Keratinocyte (primary cell): ENCODE measurements at regions not wholly inside any gene's neighbourhood (a gene's known extent, or its start where the extent isn't known, plus 50 kb on each side); places are given as distances from the start of the nearest gene placed in this dataset.

Experiments
- DNase-seq: peaks from one replicate; pipeline ENCODE4 v3.0.0-alpha.2; 2011; ENCODE audit warnings: low read depth, missing footprints, low spot score
- FAIRE-seq: peaks from 2 replicates; lab custom pipeline; 2011; peaks lifted over from hg19 to GRCh38; lab: Jason Lieb, UNC
- H2AFZ ChIP-seq: 2 replicates; pipeline ENCODE4 v1.6.0; 2012; ENCODE audit warnings: low read length, control low read depth, inconsistent platforms; ENCODE audit not compliant: control insufficient read depth
- H3K27ac ChIP-seq: 2 replicates; pipeline ENCODE4 v1.5.1; 2011; ENCODE audit warnings: low read length; ENCODE audit not compliant: control insufficient read depth, insufficient read depth
- H3K27me3 ChIP-seq: 3 replicates; pipeline ENCODE4 v1.6.0; 2011; ENCODE audit warnings: low read length; ENCODE audit not compliant: control insufficient read depth, insufficient read depth; ENCODE audit errors: extremely low read depth
- H3K36me3 ChIP-seq, 2 experiments: 2 replicates in 1 of 2; 3 replicates in 1 of 2; pipeline ENCODE4 v1.5.1; 2011; ENCODE audit warnings: low read length in 2 of 2, mild to moderate bottlenecking in 1 of 2; ENCODE audit not compliant: control insufficient read depth in 2 of 2, insufficient read depth in 2 of 2; ENCODE audit errors: extremely low read depth in 1 of 2
- H3K4me1 ChIP-seq: 3 replicates; pipeline ENCODE4 v1.5.1; 2011; ENCODE audit warnings: low read length; ENCODE audit not compliant: control insufficient read depth, insufficient read depth; ENCODE audit errors: extremely low read depth
- H3K4me2 ChIP-seq: 3 replicates; pipeline ENCODE4 v1.6.0; 2011; ENCODE audit warnings: low read depth, low read length; ENCODE audit not compliant: control insufficient read depth, insufficient read depth; ENCODE audit errors: extremely low read depth
- H3K4me3 ChIP-seq, 3 experiments: fragments of 200-600 bp in 1 of 3; sonication (generic) in 1 of 3; 2 replicates in 2 of 3; 3 replicates in 1 of 3; pipeline ENCODE4 v1.5.1; 2011 to 2016; ENCODE audit warnings: low read length in 3 of 3, mild to moderate bottlenecking in 3 of 3, control low read depth in 2 of 3, inconsistent platforms in 1 of 3, low read depth in 1 of 3, mixed read lengths in 1 of 3, mixed run types in 1 of 3, moderate library complexity in 1 of 3; ENCODE audit not compliant: control insufficient read depth in 2 of 3, insufficient read depth in 2 of 3; ENCODE audit errors: extremely low read depth in 1 of 3
- H3K79me2 ChIP-seq: 2 replicates; pipeline ENCODE4 v1.6.0; 2012; ENCODE audit warnings: low read length; ENCODE audit not compliant: control insufficient read depth, insufficient read depth
- H3K9ac ChIP-seq: 3 replicates; pipeline ENCODE4 v1.6.0; 2011; ENCODE audit warnings: low read length; ENCODE audit not compliant: control insufficient read depth, insufficient read depth; ENCODE audit errors: extremely low read depth
- H3K9me1 ChIP-seq: 3 replicates; pipeline ENCODE4 v1.6.0; 2011; ENCODE audit warnings: low read length; ENCODE audit not compliant: control insufficient read depth, insufficient read depth; ENCODE audit errors: extremely low read depth
- H3K9me3 ChIP-seq: 2 replicates; pipeline ENCODE4 v1.5.1; 2012; ENCODE audit warnings: low read depth, low read length; ENCODE audit not compliant: control insufficient read depth
- H4K20me1 ChIP-seq: 3 replicates; pipeline ENCODE4 v1.6.0; 2011; ENCODE audit warnings: low read length; ENCODE audit not compliant: control insufficient read depth, insufficient read depth; ENCODE audit errors: extremely low read depth
- CTCF ChIP-seq, 3 experiments: IDR thresholded peaks in 1 of 3; conservative IDR thresholded peaks in 1 of 3; optimal IDR thresholded peaks in 1 of 3; 2 replicates in 2 of 3; 3 replicates in 1 of 3; pipeline versions ENCODE3 to v1.5.1; 2011; ENCODE audit warnings: low read length in 3 of 3, mild to moderate bottlenecking in 3 of 3, moderate library complexity in 2 of 3, control low read depth in 1 of 3, inconsistent platforms in 1 of 3; ENCODE audit not compliant: insufficient read depth in 2 of 3; ENCODE audit errors: extremely low read depth in 1 of 3
- EZH2 ChIP-seq: IDR thresholded peaks from one replicate; pipeline ENCODE4 v1.6.1; 2012; ENCODE audit warnings: inconsistent platforms, mild to moderate bottlenecking, low read length, moderate library complexity
- dilution Hi-C: fragments of 300-500 bp; cut with MboI; formaldehyde crosslinking; loops from one replicate; pipeline ENCODE4 v1.7.0; 2020; ENCODE audit warnings: low sequenced_read_pairs; ENCODE audit not compliant: extremely low pct_ligation_motif_present

GRCh38 chr12:19780460-19780859 is 341.2 kb downstream of the AEBP2 start:
- TF ChIP-seq CTCF (optimal IDR thresholded peaks at IDR 0.05 in 1 of 3, IDR thresholded peaks at IDR 0.05 in 1 of 3, conservative IDR thresholded peaks at IDR 0.05 in 1 of 3; ENCODE audit: extremely low read depth in 1 of 3, insufficient read depth in 2 of 3, low read length in 3 of 3) (no peak), EZH2 (no peak)
- Histone ChIP-seq H3K27me3 (no peaks in the 10 kb centered on the region), H3K9me1 (no peaks in the 10 kb centered on the region), H2AFZ (no peak overlapping the region), H3K36me3 (no peaks in the 10 kb centered on the region), H4K20me1 (no peaks in the 10 kb centered on the region), H3K79me2 (no peaks in the 10 kb centered on the region), H3K4me3 (no peak overlapping the region), H3K9me3 (no peaks in the 10 kb centered on the region), H3K27ac (no peak overlapping the region), H3K4me2 (no peak overlapping the region), H3K4me1 (peaks cover 2% of the 10 kb centered on the region), H3K9ac (no peak overlapping the region)
- FAIRE-seq (no peak), DNase-seq (no peak)
- dilution Hi-C loops: no loop called here

GRCh38 chr12:19783547-19784444 is 344.5 kb downstream of the AEBP2 start:
- Histone ChIP-seq H3K4me2 (no peak overlapping the region), H3K27me3 (no peaks in the 10 kb centered on the region), H3K4me1 (peaks cover 2% of the 10 kb centered on the region), H3K9me1 (no peaks in the 10 kb centered on the region), H4K20me1 (no peaks in the 10 kb centered on the region), H3K27ac (no peak overlapping the region), H3K79me2 (no peaks in the 10 kb centered on the region), H3K36me3 (no peaks in the 10 kb centered on the region), H2AFZ (no peak overlapping the region), H3K9ac (no peak overlapping the region), H3K4me3 (no peak overlapping the region), H3K9me3 (no peaks in the 10 kb centered on the region)
- no peak for TF ChIP-seq EZH2
- no peak for TF ChIP-seq CTCF (optimal IDR thresholded peaks at IDR 0.05 in 1 of 3, IDR thresholded peaks at IDR 0.05 in 1 of 3, conservative IDR thresholded peaks at IDR 0.05 in 1 of 3; ENCODE audit: extremely low read depth in 1 of 3, insufficient read depth in 2 of 3, low read length in 3 of 3)
- FAIRE-seq (no peak), DNase-seq (no peak)
- dilution Hi-C loops: no loop called here
